ENCODE measurements at regions not wholly inside any gene's neighbourhood (a gene's known extent, or its start where the extent isn't known, plus 50 kb on each side); places are given as distances from the start of the nearest gene placed in this dataset.

DNA sequence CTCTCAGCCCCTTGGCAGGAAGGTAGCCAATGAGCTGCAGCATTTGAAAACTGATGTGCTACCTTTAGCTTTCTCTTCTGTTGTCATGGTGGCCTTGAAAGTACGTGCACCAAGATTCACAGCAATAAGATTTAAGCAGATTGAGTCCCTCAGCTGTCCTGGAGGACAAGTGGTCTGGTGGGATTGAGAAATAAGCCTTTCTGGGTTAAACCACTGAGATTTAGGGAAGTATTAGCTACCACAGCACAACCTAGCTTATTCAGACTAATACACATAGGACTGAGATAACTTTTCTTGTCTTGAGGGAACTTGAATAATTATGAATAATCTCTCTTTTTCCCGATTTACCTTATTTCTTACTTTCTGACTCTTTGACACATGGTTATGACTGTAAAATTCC, 324.0 kb downstream of the PTEN start:
- no peak for TF ChIP-seq SIN3A (IDR thresholded peaks at IDR 0.05; ENCODE audit: borderline replicate concordance, insufficient read depth, low read length)
- no peak for TF ChIP-seq POLR2AphosphoS5 (IDR thresholded peaks at IDR 0.05; ENCODE audit: low read depth, low read length)
- TF ChIP-seq, protein P1, sequence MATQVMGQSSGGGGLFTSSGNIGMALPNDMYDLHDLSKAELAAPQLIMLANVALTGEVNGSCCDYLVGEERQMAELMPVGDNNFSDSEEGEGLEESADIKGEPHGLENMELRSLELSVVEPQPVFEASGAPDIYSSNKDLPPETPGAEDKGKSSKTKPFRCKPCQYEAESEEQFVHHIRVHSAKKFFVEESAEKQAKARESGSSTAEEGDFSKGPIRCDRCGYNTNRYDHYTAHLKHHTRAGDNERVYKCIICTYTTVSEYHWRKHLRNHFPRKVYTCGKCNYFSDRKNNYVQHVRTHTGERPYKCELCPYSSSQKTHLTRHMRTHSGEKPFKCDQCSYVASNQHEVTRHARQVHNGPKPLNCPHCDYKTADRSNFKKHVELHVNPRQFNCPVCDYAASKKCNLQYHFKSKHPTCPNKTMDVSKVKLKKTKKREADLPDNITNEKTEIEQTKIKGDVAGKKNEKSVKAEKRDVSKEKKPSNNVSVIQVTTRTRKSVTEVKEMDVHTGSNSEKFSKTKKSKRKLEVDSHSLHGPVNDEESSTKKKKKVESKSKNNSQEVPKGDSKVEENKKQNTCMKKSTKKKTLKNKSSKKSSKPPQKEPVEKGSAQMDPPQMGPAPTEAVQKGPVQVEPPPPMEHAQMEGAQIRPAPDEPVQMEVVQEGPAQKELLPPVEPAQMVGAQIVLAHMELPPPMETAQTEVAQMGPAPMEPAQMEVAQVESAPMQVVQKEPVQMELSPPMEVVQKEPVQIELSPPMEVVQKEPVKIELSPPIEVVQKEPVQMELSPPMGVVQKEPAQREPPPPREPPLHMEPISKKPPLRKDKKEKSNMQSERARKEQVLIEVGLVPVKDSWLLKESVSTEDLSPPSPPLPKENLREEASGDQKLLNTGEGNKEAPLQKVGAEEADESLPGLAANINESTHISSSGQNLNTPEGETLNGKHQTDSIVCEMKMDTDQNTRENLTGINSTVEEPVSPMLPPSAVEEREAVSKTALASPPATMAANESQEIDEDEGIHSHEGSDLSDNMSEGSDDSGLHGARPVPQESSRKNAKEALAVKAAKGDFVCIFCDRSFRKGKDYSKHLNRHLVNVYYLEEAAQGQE (IDR thresholded peaks at IDR 0.05; ENCODE audit: insufficient read depth in 1 of 2, low read depth in 2 of 2, low read length in 2 of 2): no peak
- no peak for TF ChIP-seq FOXP2 (optimal IDR thresholded peaks at IDR 0.05; ENCODE audit: borderline replicate concordance, extremely low read depth, extremely low read length, insufficient read depth)
- TF ChIP-seq TAF1 (IDR thresholded peaks at IDR 0.05; ENCODE audit: borderline replicate concordance, insufficient read depth, low read length): no peak

DNA sequence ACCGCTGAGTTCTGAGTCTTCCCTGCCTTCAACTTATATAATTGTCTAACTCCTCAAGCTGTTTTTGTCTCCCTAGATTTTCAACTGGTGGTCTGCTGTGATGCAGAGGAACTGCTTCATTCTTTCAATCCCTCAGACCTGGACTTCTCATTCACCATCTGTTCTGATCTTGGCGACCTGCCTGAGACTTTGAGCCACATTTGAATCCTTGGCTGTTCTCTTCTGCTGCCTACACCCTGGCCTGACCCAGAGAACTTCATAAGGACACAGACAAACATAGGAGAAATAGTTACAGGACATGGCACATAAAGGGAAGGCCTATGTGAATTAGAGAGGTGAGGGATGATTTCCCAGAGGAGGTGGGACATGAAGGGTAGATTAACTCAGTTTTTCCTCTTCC, 326.7 kb downstream of the PTEN start:
- TF ChIP-seq TAF1 (IDR thresholded peaks at IDR 0.05; ENCODE audit: borderline replicate concordance, insufficient read depth, low read length): no peak
- TF ChIP-seq, protein P1 (IDR thresholded peaks at IDR 0.05; ENCODE audit: insufficient read depth in 1 of 2, low read depth in 2 of 2, low read length in 2 of 2): no peak
- TF ChIP-seq FOXP2 (optimal IDR thresholded peaks at IDR 0.05; ENCODE audit: borderline replicate concordance, extremely low read depth, extremely low read length, insufficient read depth): no peak
- no peak for TF ChIP-seq POLR2AphosphoS5 (IDR thresholded peaks at IDR 0.05; ENCODE audit: low read depth, low read length)
- TF ChIP-seq SIN3A (IDR thresholded peaks at IDR 0.05; ENCODE audit: borderline replicate concordance, insufficient read depth, low read length): no peak

DNA sequence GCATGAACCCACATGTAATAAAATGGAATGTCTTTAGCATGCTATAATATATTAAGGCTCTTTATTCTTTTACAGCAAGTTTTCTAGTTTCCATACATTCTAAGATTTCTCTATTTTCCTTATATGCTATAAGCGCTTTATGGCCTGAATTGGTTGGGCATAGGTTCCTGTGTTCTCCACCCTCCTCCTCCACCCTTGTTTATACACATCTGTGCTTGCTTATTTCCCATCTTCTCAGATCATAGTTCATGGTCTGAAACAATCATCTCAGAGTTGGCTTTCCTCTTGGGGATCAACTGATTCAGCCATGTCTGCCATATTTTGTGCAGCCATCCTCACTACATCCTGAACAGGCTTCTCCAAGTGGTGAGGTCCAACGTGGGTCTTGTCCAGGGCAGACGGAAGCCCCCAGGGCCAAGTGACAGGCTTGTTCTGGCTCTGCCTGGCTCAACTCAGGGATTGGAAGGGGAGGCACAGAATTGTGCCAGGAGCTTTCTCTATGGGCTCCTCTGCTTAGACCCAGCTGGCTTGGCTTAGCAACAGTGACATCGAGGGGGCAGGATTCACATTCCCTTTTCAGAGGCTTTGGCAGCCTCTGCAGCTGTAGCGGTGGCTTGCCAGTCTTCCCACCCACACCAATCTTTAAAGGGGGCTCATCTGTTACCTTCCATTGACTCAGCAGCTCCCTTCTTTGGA, 327.3 kb downstream of the PTEN start:
- TF ChIP-seq TAF1 (IDR thresholded peaks at IDR 0.05; ENCODE audit: borderline replicate concordance, insufficient read depth, low read length) (no peak), FOXP2 (optimal IDR thresholded peaks at IDR 0.05; ENCODE audit: borderline replicate concordance, extremely low read depth, extremely low read length, insufficient read depth) (no peak), POLR2AphosphoS5 (IDR thresholded peaks at IDR 0.05; ENCODE audit: low read depth, low read length) (no peak), SIN3A (IDR thresholded peaks at IDR 0.05; ENCODE audit: borderline replicate concordance, insufficient read depth, low read length) (no peak)
- TF ChIP-seq, protein P1 (IDR thresholded peaks at IDR 0.05; ENCODE audit: insufficient read depth in 1 of 2, low read depth in 2 of 2, low read length in 2 of 2): no peak

DNA sequence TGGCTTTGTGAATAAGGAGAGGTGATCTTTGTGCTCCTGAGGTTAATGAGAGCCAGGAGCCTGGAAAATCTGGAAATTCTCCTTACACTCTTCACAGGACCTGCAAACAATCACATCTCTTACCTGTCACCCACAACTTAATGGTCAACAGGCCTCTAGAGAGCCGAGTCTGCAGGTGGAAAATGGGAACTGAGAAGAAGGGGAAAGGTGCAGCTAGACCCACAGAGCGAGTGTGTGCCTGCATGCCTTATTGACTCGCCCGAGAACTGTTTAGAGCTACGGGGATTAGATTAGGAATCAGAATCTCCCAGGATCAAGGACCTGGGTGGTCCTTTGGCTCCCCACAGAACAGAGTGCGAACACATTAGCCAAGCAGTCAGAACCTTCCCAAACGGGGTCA, 329.6 kb downstream of the PTEN start:
- no peak for TF ChIP-seq SIN3A (IDR thresholded peaks at IDR 0.05; ENCODE audit: borderline replicate concordance, insufficient read depth, low read length)
- TF ChIP-seq FOXP2 (optimal IDR thresholded peaks at IDR 0.05; ENCODE audit: borderline replicate concordance, extremely low read depth, extremely low read length, insufficient read depth): no peak
- no peak for TF ChIP-seq POLR2AphosphoS5 (IDR thresholded peaks at IDR 0.05; ENCODE audit: low read depth, low read length)
- no peak for TF ChIP-seq TAF1 (IDR thresholded peaks at IDR 0.05; ENCODE audit: borderline replicate concordance, insufficient read depth, low read length)
- TF ChIP-seq, protein P1 (IDR thresholded peaks at IDR 0.05; ENCODE audit: insufficient read depth in 1 of 2, low read depth in 2 of 2, low read length in 2 of 2): no peak

Data from PFSK-1 (cell line).